ENCODE measurements at regions not wholly inside any gene's neighbourhood (a gene's known extent, or its start where the extent isn't known, plus 50 kb on each side); places are given as distances from the start of the nearest gene placed in this dataset.

- DNase-seq (ENCODE audit: low read depth in 2 of 2), result no peak
These were observed 83.2 kb downstream of the CEBPB start for GRCh38 chr20:50273601-50274491.

GRCh38 chr20:50274570-50275430 lies 84.2 kb downstream of the CEBPB start:
- DNase-seq (ENCODE audit: low read depth in 2 of 2), result no peak

GRCh38 chr20:50276119-50277063 lies 85.8 kb downstream of the CEBPB start:
- DNase-seq (ENCODE audit: low read depth in 2 of 2), result no peak

GRCh38 chr20:50277064-50277415 lies 86.4 kb downstream of the CEBPB start:
- no peak for DNase-seq (ENCODE audit: low read depth in 2 of 2)

- no peak for DNase-seq (ENCODE audit: low read depth in 2 of 2)
These were observed 87.1 kb downstream of the CEBPB start for GRCh38 chr20:50277460-50278376.

GRCh38 chr20:50278377-50278683 lies 87.7 kb downstream of the CEBPB start:
- DNase-seq (ENCODE audit: low read depth in 2 of 2), result no peak

GRCh38 chr20:50278684-50279531 lies 88.3 kb downstream of the CEBPB start:
- DNase-seq (ENCODE audit: low read depth in 2 of 2), result no peak

- no peak for DNase-seq (ENCODE audit: low read depth in 2 of 2)
These were observed 89.6 kb downstream of the CEBPB start for GRCh38 chr20:50279988-50280850.

GRCh38 chr20:50280851-50281655 lies 90.4 kb downstream of the CEBPB start:
- DNase-seq (ENCODE audit: low read depth in 2 of 2), result no peak

GRCh38 chr20:50281831-50282591 lies 91.4 kb downstream of the CEBPB start:
- no peak for DNase-seq (ENCODE audit: low read depth in 2 of 2)

- DNase-seq (ENCODE audit: low read depth in 2 of 2), result no peak
These were observed 92.1 kb downstream of the CEBPB start for GRCh38 chr20:50282592-50283241.

- DNase-seq (ENCODE audit: low read depth in 2 of 2), result no peak
These were observed 92.7 kb downstream of the CEBPB start for GRCh38 chr20:50283370-50283769.

- DNase-seq (ENCODE audit: low read depth in 2 of 2), result no peak
These were observed 93.5 kb downstream of the CEBPB start for GRCh38 chr20:50283922-50284810.

GRCh38 chr20:50284811-50285375 lies 94.3 kb downstream of the CEBPB start:
- no peak for DNase-seq (ENCODE audit: low read depth in 2 of 2)
